ENCODE measurements at regions not wholly inside any gene's neighbourhood (a gene's known extent, or its start where the extent isn't known, plus 50 kb on each side); places are given as distances from the start of the nearest gene placed in this dataset.
"Not testable (repeated sequence)": the region's sequence is repeated elsewhere in the genome, so short reads cannot be mapped to it uniquely, and the experiment has no call there.

- DNase-seq, result no peak
Measured at GRCh38 chr5:93224624-93225023, 356.4 kb downstream of the NR2F1-AS1 start.

GRCh38 chr5:93221773-93222172, 359.2 kb downstream of the NR2F1-AS1 start:
- DNase-seq, result no peak

- DNase-seq, result no peak
Measured at GRCh38 chr5:93220431-93220830, 360.6 kb downstream of the NR2F1-AS1 start.

GRCh38 chr5:93219641-93220145, 361.3 kb downstream of the NR2F1-AS1 start:
- no peak for DNase-seq

- not testable (repeated sequence) for DNase-seq
Measured at GRCh38 chr5:93213111-93213794, 367.8 kb downstream of the NR2F1-AS1 start.

- no peak for DNase-seq
Measured at GRCh38 chr5:93209476-93209875, 371.5 kb downstream of the NR2F1-AS1 start.

GRCh38 chr5:93208141-93208751, 372.8 kb downstream of the NR2F1-AS1 start:
- DNase-seq, result no peak

GRCh38 chr5:93206203-93206602, 374.8 kb downstream of the NR2F1-AS1 start:
- DNase-seq, result no peak

- DNase-seq, result no peak
Measured at GRCh38 chr5:93201061-93201460, 380.0 kb downstream of the NR2F1-AS1 start.

GRCh38 chr5:93196986-93197385, 384.0 kb downstream of the NR2F1-AS1 start:
- no peak for DNase-seq

- DNase-seq, result no peak
Measured at GRCh38 chr5:93193431-93194347, 387.3 kb downstream of the NR2F1-AS1 start.

- no peak for DNase-seq
Measured at GRCh38 chr5:93192683-93193082, 388.3 kb downstream of the NR2F1-AS1 start.

- DNase-seq, result no peak
Measured at GRCh38 chr5:93192087-93192486, 388.9 kb downstream of the NR2F1-AS1 start.

GRCh38 chr5:93191035-93191817, 389.8 kb downstream of the NR2F1-AS1 start:
- no peak for DNase-seq

GRCh38 chr5:93189707-93190120, 391.3 kb downstream of the NR2F1-AS1 start:
- DNase-seq, result no peak

GRCh38 chr5:93188876-93189485, 392.0 kb downstream of the NR2F1-AS1 start:
- no peak for DNase-seq

- DNase-seq, result no peak
Measured at GRCh38 chr5:93186076-93186682, 394.8 kb downstream of the NR2F1-AS1 start.

GRCh38 chr5:93184041-93184440, 397.0 kb downstream of the NR2F1-AS1 start:
- no peak for DNase-seq

GRCh38 chr5:93179466-93179865, 401.6 kb downstream of the NR2F1-AS1 start:
- no peak for DNase-seq

- DNase-seq, result no peak
Measured at GRCh38 chr5:93174930-93175329, 406.1 kb downstream of the NR2F1-AS1 start.
